HT-29 (cell line): ENCODE measurements at regions not wholly inside any gene's neighbourhood (a gene's known extent, or its start where the extent isn't known, plus 50 kb on each side); places are given as distances from the start of the nearest gene placed in this dataset.

Experiments
- DNase-seq: peaks from one replicate; pipeline ENCODE4 v3.0.0-alpha.2; 2015; ENCODE audit warnings: low spot score

DNA sequence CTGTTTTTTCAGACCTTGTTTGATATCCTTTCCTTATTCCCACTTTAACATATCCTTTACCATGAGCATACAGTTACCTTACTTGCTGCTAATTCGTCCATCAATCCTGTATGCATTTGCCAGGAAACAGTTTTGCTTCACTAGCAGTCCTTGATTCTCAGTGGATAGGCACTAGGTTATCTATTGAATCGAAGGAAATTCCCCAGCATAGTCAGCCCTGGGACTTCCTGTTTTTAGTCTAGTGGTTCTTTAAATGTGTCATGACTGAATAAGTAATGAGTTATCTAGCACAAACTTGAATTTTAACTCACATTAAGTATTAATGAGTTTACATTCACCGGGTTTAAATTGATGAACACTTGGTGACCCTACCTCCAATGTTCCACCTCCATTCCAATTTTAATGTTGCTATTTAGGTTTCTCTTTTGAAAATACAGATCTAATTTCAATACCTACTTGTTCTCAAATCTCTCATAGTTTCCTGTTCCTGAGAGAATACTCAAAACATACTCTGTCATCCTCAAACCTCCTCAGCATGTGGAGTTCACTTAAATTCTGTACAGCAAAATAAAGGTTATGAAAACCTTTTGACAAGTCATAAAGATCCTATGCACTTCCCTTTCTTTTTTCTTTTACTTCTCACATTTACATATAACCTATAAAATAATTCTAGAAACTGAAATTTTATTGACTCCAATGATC is 1375.1 kb upstream of the TENM4 start:
- no peak for DNase-seq

DNA sequence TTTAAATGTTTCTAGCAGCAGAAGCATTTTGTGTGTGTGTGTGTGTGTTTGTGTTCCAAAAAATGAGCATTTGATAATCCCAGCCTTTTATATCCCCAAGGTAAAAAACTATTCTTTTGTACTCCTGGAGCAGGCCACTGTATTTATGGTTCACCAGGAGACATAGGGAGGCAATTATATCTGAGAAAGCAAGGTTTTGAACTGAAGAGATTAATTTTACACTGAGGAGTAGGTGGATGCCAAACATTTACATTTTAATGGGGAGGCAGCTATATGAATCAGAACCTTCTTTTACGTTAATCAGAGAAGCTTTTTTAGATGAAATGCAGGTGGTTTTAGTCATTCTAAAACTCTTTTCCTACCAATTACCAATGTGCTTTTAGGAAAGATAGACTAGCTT is 1374.0 kb upstream of the TENM4 start:
- no peak for DNase-seq

DNA sequence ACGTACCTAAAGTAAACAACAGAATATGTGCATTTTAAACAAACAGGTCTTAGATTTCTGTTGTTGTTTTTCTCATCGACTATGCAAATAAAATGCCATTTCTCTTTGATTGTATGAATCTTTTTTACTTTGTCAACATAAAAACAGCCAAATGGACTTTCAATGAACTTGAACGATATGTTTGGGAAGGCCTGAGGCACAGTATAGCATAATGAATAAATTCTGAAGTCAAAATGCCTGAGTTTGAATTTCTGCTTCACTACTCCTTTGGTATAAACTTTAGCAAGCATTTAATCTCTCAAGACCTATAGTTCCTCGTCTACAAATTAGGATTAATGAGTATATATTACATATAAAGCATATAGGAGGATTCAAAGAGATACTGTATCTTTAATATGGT is 1369.9 kb upstream of the TENM4 start:
- DNase-seq, result no peak

GRCh38 chr11:80798174-80798573 is 1357.3 kb upstream of the TENM4 start:
- no peak for DNase-seq

GRCh38 chr11:80783561-80783960 is 1342.7 kb upstream of the TENM4 start:
- no peak for DNase-seq

DNA sequence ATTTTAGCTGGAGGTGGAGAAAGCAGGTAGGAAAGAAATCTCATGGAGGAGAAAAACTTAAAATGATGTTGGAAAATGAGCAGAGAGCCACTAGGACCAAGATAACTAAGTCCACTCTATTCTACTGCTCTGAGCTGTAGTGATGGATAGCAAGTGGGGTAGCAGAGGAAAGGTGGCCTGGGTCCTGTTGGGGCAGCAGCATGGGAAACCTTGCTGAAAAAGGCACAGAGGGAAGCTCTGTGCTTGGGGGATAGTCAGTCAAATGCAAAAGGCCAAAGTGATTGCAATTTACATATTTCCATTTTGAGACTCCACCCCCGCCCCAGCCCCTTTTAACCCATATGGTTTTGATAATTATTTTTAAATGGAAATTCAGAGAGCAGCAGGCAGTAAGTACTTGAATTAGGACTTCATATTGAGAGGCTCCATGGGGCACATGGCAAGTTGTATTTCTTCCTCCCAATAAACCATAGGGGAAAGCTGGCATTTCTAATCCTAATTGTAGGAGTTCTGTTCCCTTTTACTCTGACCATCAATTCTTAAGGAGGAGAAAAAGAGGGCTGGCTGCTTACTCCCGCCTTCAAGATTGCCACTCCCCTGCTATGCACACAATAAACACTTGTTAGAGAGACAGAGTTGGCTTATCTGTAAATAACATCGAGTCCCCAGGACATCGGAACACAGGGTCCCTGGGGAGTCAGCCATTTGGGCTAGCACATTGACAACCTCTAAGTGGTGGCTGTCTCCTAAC is 1341.5 kb upstream of the TENM4 start:
- DNase-seq, result no peak

DNA sequence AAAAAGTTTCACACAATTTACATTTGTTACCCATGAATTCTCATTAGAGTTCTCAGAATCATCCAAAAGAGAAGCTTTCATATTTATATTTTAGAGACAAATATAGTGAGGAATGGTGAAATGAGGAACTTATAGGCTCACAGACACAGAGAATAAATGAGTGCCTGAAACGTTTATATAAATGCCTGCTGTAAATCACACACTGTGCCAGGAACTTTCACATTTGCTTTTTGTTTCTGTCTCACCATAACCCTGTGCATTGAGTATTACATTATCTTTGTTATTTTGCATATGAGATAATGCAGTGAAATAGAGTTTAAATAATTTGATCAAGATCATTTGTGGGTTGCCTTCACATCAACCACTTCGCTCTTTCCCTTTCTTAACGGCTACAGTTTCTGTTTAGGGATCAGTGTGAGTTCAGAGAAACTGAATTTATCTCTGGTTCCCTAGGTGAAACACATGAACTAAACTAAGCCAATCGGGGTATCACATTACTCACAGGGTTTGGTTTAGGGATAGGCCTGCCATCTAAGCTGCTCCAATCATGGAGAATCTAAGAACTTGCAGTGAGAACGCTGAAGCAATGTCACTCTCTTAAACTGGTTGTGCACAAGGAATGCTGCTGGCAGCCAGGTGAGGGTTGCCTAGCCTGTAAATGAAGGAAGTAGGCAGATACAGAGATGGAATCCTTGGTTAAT is 1339.2 kb upstream of the TENM4 start:
- no peak for DNase-seq

- DNase-seq, result no peak
Observed at GRCh38 chr11:80778941-80779340, 1338.1 kb upstream of the TENM4 start.

DNA sequence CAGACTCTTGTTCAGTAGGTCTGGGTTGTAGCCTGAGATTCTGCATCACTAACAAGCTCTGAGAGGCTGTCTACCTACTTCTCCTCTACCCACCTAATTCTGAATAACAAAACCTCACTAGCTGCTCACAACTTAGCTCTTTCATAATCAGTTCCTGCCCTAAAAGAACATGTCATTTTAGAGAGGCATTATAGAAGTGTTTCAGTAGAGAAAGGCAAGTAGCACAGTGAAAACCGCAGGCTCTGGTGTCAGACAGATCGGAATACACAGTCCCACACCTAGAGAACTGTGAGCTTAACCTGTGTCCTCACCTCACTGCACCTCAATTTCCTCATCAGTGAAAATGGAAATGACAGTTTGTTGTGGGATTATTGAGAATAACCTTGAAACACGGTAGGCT is 1337.6 kb upstream of the TENM4 start:
- no peak for DNase-seq

- DNase-seq, result no peak
Observed at GRCh38 chr11:80773919-80774318, 1333.1 kb upstream of the TENM4 start.

DNA sequence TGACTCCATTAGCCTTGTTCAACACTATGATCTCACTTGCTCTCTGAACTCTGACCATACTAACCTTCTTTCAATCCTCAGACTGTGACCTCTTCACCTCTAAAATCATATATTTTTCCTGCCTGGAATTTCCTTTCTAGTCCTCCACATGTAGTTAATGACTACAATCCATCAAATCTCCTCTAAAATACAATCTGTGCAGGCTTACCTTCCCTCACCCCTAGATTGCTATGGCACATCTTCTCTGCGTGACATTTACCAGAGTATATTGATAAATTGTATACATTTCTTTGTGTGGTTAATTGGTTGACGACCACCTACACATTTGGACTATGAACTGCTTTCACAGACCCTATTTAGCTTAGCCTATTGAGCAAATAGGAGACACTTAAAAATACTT is 1330.2 kb upstream of the TENM4 start:
- no peak for DNase-seq

- DNase-seq, result no peak
Observed at GRCh38 chr11:80758787-80759186, 1318.0 kb upstream of the TENM4 start.

- peak; percentile 43 for DNase-seq
Observed at GRCh38 chr11:80748207-80748925, 1307.5 kb upstream of the TENM4 start.

GRCh38 chr11:80746300-80746699 is 1305.5 kb upstream of the TENM4 start:
- no peak for DNase-seq

DNA sequence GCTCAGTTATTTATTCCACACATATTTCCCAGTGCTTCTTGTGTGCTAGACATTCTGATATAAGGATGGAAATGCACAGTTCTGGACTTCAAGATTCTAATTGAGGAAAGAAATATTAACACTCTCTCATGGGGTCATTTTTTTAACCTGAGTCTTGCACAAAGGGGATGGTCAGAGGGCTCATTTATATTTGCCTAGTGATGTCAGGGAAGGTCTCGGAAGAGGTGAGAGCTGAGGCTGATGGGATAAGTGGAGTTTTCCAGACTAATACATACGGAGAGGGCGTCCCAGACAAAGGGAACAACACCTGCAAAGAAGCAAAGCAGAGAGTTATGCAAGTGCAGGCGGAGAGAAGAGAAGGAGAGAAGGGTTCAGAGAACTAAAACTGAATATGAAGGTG is 1304.6 kb upstream of the TENM4 start:
- no peak for DNase-seq

GRCh38 chr11:80733790-80734189 is 1293.0 kb upstream of the TENM4 start:
- DNase-seq, result no peak

GRCh38 chr11:80733361-80733760 is 1292.5 kb upstream of the TENM4 start:
- DNase-seq, result no peak

DNA sequence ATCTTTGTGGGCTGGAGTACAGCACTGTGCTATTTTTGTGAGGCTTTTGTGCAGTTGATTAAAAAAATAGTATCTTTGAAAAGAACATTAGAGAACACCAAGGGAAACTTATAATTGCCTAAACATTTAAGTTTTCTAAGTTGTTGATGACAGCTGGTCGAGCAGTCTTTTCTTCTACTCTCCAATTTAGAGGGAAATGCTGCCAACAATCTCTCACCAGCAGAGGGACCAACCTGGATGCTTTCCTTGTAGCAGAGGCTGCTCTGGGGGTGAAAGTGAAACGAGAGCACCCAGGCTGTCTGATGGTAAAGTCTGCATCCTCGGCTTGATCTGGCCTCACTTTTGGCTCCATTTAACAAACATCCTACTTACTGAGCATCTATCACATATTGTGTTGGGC is 1286.5 kb upstream of the TENM4 start:
- peak; percentile 76 for DNase-seq

- DNase-seq, result no peak
Observed at GRCh38 chr11:80726236-80726635, 1285.4 kb upstream of the TENM4 start.

DNA sequence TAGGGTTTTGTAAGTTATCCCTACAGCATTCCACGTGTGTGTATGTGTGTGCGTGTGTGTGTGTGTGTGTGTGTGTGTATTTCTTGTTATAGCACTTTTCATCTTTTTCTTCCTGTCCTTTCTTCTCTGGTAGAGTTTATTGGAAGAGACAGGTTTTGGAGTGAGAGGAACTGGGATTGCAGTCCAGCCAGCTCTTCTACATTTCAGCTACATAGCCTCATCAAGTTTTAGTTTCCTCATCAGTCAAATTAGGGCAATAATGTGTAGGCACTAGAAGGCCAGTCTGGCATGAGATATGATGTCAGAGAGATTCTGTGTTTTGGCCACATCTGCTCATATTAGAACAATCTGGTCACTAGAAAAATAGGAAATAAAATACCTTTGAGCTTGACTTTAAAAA is 1283.5 kb upstream of the TENM4 start:
- no peak for DNase-seq

DNA sequence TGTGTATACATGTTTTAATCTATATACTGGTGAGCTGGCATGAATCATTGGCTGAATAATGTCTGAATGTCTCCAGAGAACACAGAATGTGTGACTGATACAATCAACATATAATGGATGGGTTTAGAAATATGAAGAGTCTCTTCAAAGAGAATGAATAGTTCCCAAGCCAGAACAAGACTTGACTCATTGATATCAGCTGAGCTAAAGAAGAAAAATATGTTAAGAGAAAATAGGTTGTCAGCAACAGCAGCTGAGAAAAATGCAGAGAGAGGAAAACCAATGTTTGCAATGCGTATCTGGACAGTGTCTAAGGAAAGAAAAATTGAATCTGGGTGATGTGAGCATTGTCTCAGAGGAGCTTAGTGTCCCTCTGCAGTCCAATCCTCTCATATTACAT is 1281.8 kb upstream of the TENM4 start:
- no peak for DNase-seq

DNA sequence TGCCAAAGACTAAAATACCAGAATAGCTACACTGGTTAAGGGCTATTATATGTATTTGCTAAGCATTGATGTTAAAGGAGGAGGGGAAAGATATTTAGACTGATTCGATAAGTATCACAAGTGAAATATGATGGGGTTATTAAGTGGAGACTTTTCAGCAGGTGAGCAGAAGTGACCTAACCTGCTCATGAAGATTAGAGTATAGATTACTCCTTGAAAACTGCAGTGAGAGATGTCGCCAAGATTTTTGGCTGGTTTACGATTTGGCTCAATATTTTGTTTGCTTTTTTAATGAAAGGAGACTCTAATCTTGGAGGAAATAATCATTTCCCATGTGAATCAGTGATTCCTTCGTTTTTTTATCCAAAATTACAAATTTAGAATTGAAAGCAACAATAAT is 1279.5 kb upstream of the TENM4 start:
- no peak for DNase-seq
